ENCODE measurements at regions not wholly inside any gene's neighbourhood (a gene's known extent, or its start where the extent isn't known, plus 50 kb on each side); places are given as distances from the start of the nearest gene placed in this dataset.

DNA sequence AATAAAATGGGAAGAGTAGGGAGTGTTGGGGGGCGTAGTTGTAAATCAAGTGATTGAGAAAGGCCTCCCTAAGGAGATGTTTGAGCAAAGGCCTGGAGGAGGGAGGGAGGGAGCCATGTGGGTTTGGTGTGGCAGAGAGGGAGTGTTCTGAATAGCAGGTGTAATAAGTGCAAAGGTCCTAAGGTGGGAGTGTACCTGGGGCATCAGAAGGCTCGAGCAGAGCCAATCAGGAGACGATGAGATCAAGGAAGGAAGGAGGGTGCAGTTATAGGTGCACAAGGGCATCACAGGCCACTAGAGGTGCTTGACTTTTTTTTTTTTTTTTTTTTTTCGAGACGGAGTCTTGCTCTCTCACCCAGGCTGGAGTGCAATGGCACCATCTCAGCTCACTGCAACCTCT lies 77.9 kb upstream of the PLXNC1 start:
- no peak for DNase-seq

DNA sequence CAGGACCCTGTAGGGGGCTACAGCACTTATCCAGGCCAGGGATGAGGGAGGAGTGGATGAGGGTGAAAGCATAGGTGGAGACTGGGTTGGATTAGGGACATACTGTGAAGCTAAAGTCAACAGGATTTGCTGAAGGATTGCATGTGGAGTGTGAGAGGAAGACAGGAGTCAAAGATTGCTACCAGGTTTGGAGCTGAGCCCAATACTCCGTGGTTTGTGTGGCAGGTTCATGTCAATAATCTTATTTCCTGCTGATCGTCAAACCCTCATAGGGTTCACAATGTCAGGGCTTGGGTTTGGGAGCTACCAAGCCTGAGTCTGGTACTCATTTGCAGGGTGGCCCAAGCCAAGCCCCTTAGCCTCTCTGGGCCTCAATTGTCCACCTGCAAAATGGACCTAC lies 77.1 kb upstream of the PLXNC1 start:
- no peak for DNase-seq

DNA sequence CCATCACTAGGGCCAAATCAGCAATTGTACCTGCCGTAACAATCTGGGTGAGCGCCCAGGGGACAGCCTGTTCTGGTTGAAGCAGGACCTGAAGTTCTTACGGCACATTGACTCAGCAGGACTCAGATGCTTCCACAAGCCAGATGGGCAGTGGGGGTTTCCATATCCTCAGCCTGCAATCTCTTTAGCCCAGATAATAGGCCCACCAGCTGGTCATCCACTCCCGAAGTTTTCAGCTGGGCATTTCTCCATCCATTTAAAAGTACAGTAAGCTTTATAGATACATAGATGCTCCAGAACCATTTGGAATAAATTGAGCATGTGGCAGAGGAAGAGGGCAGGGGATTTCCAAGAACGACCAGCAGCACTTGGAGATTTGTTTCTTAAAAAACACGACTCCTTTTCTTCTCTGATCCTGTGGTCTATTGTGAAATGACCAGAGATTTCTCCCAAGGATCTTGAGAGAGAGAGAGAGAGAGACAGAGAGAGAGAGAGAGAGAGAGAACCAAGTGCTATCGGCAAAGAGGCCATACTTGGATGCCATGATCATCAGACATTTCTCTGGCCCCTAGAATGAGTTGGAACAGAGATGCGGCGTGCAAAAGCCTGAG lies 74.8 kb upstream of the PLXNC1 start:
- no peak for DNase-seq

- DNase-seq = no peak
Measured at GRCh38 chr12:94074216-94074979, 74.0 kb upstream of the PLXNC1 start.

- DNase-seq = no peak
Measured at GRCh38 chr12:94074980-94075629, 73.3 kb upstream of the PLXNC1 start.

- DNase-seq = no peak
Measured at GRCh38 chr12:94077209-94077608, 71.2 kb upstream of the PLXNC1 start.

- no peak for DNase-seq
Measured at GRCh38 chr12:94078138-94078723, 70.1 kb upstream of the PLXNC1 start.

DNA sequence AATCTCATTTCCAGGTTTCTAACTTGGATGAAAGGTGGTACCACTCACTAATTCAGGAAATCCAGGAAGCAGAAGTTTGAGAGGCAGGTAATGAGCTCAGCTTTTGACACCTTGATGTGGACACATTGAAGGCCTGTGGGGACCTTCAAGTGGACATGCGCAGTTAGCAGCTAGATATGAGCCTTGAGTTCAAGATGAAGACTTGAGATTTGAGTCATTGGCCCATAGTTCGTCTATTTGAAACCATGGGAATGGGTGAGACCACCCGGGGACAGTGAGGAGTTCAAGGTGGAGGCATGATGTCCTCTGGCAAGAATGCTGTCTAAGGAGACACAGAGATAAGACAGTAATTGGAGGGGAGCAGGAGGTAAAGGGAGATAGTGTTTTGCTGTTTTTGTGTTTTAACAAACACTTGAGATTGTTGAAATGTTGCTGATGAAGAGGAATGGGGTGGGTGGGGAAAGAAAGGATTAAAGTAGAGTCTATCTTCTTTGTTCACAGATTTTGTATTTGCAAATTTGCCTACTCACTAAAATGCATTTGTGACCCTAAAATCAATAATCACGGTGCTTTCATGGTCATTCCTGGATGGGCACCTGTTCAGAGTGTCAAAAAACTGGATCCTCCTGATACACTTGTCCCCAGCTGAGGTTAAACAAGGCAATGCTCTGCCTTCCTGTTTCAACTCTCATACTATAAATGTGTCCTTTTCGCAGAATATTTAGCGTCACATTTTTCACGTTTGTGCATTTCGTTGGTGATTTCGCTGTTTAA lies 69.5 kb upstream of the PLXNC1 start:
- no peak for DNase-seq

- DNase-seq = no peak
Measured at GRCh38 chr12:94079566-94080340, 68.6 kb upstream of the PLXNC1 start.

- no peak for DNase-seq
Measured at GRCh38 chr12:94080341-94081009, 67.9 kb upstream of the PLXNC1 start.

GRCh38 chr12:94082690-94083089 lies 65.7 kb upstream of the PLXNC1 start:
- no peak for DNase-seq

DNA sequence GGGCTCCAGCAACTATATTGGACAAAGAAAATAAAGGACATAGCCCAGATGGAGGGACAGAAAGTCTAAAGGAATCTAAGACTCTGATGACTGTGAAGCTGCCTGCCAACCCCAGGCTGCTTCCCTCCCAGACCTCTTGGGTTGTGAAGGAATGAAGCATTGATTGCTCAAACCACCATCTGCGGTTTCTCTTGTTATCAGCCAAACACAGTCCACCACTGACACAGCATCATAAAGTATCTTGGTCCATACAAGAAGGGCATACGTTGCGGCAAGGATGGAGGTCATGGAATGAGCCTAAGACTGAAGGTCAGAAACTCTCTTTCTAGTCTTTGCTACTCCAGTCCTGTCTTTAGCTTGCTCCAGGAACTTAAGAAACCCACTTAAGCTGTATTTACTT lies 58.5 kb upstream of the PLXNC1 start:
- DNase-seq = no peak

DNA sequence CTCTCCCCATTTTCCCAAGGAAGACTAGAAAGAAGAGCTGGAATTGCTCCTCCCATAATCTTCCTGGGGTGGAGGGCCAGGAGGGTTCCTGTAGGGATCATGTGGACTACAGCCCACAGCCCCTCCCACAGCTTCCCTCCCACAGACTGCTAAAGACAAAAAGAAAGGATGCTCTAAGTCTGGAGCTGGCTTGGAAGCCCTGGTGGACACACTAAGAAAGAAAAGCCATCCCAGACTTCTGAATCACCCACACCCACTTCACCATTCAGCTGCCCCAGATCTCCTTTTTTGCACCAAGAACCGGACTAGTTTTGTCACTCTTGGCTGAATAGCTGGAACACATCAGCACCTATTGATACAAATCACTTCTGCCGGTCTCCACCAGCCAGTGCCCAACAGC lies 56.8 kb upstream of the PLXNC1 start:
- no peak for DNase-seq

- no peak for DNase-seq
Measured at GRCh38 chr12:94092516-94093241, 55.7 kb upstream of the PLXNC1 start.

GRCh38 chr12:94094700-94095099 lies 53.7 kb upstream of the PLXNC1 start:
- DNase-seq = no peak

- no peak for DNase-seq
Measured at GRCh38 chr12:94095618-94096017, 52.8 kb upstream of the PLXNC1 start.

DNA sequence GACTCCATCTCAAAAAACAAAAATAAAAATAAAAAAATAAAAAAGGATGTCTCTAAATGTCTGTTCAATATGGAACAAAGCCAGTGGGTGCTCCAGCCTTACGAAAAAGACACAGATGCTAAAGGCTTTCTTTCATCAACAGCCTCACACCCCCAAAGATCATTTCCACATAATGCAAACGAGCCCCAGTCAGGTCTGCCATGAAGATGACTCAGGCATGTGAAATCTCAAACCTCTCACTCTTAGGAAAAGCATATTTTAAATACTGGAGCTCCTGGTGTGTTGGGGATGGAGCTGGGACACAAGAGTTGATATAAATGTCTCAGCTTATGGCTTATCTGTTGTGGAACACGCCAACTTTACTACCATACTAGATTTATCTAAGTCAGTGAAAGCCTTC lies 49.9 kb upstream of the PLXNC1 start:
- no peak for DNase-seq
